Thoracic aorta (tissue), 2 donors: ENCODE measurements at regions not wholly inside any gene's neighbourhood (a gene's known extent, or its start where the extent isn't known, plus 50 kb on each side); places are given as distances from the start of the nearest gene placed in this dataset.

ENCODE experiments used
- ATAC-seq: fragments of 150-250 bp; one replicate; pipeline ENCODE4 v1.8.0; 2017; ENCODE audit warnings: low read depth; ENCODE audit not compliant: insufficient number of reproducible peaks, low FRiP score
- DNase-seq: peaks from one replicate; pipeline ENCODE4 v3.0.0-alpha.2; 2020; ENCODE audit warnings: low spot score
- H3K27ac ChIP-seq, 2 donors: fragments of 200-600 bp; sonication (generic); 1 replicate in 1 of 2; 2 replicates in 1 of 2; pipeline ENCODE4 v1.5.1; 2016; ENCODE audit warnings: mild to moderate bottlenecking in 2 of 2, moderate library complexity in 2 of 2
- H3K27me3 ChIP-seq: fragments of 200-600 bp; sonication (generic); replicated peaks from 2 replicates; pipeline ENCODE4 v1.6.0; 2016; ENCODE audit warnings: mild to moderate bottlenecking; ENCODE audit not compliant: insufficient read depth
- H3K36me3 ChIP-seq: fragments of 200-600 bp; sonication (generic); one replicate; pipeline ENCODE4 v1.5.1; 2016
- H3K4me1 ChIP-seq, 2 donors: fragments of 200-600 bp; sonication (generic); 1 replicate in 1 of 2; 2 replicates in 1 of 2; pipeline versions ENCODE4 v1.5.1 to v1.6.0; 2016; ENCODE audit warnings: low read depth in 2 of 2, mild to moderate bottlenecking in 1 of 2; ENCODE audit not compliant: control insufficient read depth in 1 of 2
- H3K4me3 ChIP-seq: fragments of 200-600 bp; sonication (generic); 2 replicates; pipeline ENCODE4 v1.5.1; 2016; ENCODE audit warnings: mild to moderate bottlenecking
- H3K9me3 ChIP-seq: fragments of 200-600 bp; sonication (generic); 2 replicates; pipeline ENCODE4 v1.5.1; 2016
- CTCF ChIP-seq: fragments of 200-600 bp; sonication (generic); IDR thresholded peaks from one replicate; pipeline ENCODE4 v1.5.1; 2019; ENCODE audit warnings: antibody characterized with exemption

GRCh38 chr11:80916173-80916798 is 1475.5 kb upstream of the TENM4 start:
- no peak for ATAC-seq
- H3K4me3 ChIP-seq = no peak overlapping the region
- no peak for DNase-seq
- TF ChIP-seq CTCF = no peak
- no peak overlapping the region for H3K27ac ChIP-seq
- no peaks in the 10 kb centered on the region for H3K9me3 ChIP-seq
- H3K4me1 ChIP-seq = no peaks in the 10 kb centered on the region
- H3K36me3 ChIP-seq = no peaks in the 10 kb centered on the region
- H3K27me3 ChIP-seq = no peaks in the 10 kb centered on the region

GRCh38 chr11:80914311-80914710 is 1473.5 kb upstream of the TENM4 start:
- H3K27me3 ChIP-seq = no peaks in the 10 kb centered on the region
- no peak for TF ChIP-seq CTCF
- H3K9me3 ChIP-seq = no peaks in the 10 kb centered on the region
- H3K4me3 ChIP-seq = no peak overlapping the region
- no peak overlapping the region for H3K27ac ChIP-seq
- ATAC-seq (no peak), DNase-seq (no peak)
- H3K36me3 ChIP-seq = no peaks in the 10 kb centered on the region
- no peaks in the 10 kb centered on the region for H3K4me1 ChIP-seq

GRCh38 chr11:80911666-80912065 is 1470.8 kb upstream of the TENM4 start:
- no peak overlapping the region for H3K4me3 ChIP-seq
- DNase-seq = no peak
- no peaks in the 10 kb centered on the region for H3K36me3 ChIP-seq
- H3K27ac ChIP-seq = no peak overlapping the region
- H3K9me3 ChIP-seq = no peaks in the 10 kb centered on the region
- TF ChIP-seq CTCF = no peak
- H3K27me3 ChIP-seq = no peaks in the 10 kb centered on the region
- no peak for ATAC-seq
- H3K4me1 ChIP-seq = no peaks in the 10 kb centered on the region

GRCh38 chr11:80900265-80900664 is 1459.4 kb upstream of the TENM4 start:
- no peak for TF ChIP-seq CTCF
- Histone ChIP-seq H3K27me3 (no peaks in the 10 kb centered on the region), H3K4me1 (no peaks in the 10 kb centered on the region), H3K4me3 (no peak overlapping the region), H3K36me3 (no peaks in the 10 kb centered on the region), H3K9me3 (no peaks in the 10 kb centered on the region), H3K27ac (no peak overlapping the region)
- no peak for DNase-seq
- ATAC-seq = no peak

- ATAC-seq (no peak), DNase-seq (no peak)
- no peak overlapping the region for H3K4me3 ChIP-seq
- no peak overlapping the region for H3K27ac ChIP-seq
- no peaks in the 10 kb centered on the region for H3K9me3 ChIP-seq
- no peaks in the 10 kb centered on the region for H3K4me1 ChIP-seq
- no peaks in the 10 kb centered on the region for H3K36me3 ChIP-seq
- H3K27me3 ChIP-seq = no peaks in the 10 kb centered on the region
- TF ChIP-seq CTCF = no peak
Measured at GRCh38 chr11:80899381-80899780, 1458.6 kb upstream of the TENM4 start.
